CD8-positive, alpha-beta memory T cell (primary cell): ENCODE measurements at regions not wholly inside any gene's neighbourhood (a gene's known extent, or its start where the extent isn't known, plus 50 kb on each side); places are given as distances from the start of the nearest gene placed in this dataset.
"Not testable (repeated sequence)": the region's sequence is repeated elsewhere in the genome, so short reads cannot be mapped to it uniquely, and the experiment has no call there.

Experiments used
- CTCF ChIA-PET: fragments of 350-600 bp; sonication (Branson Sonifier 250); formaldehyde crosslinking; loops from one replicate; lab custom pipeline; 2021; ENCODE audit warnings: antibody characterized with exemption; lab: Charles Lee
- POLR2A ChIA-PET: fragments of 350-600 bp; sonication (Branson Sonifier 250); formaldehyde crosslinking; loops from one replicate; lab custom pipeline; 2021; ENCODE audit warnings: antibody characterized with exemption; lab: Charles Lee
- DNase-seq, 5 donors: peaks; one replicate each; pipeline versions ENCODE4 v3.0.0 to v3.0.0-alpha.2; 2020 to 2022; ENCODE audit warnings: mixed read lengths in 1 of 5
- H3K27ac ChIP-seq: one replicate; pipeline ENCODE4 v1.7.0; 2013; ENCODE audit warnings: low read depth, mild to moderate bottlenecking, low read length, moderate library complexity
- H3K27me3 ChIP-seq: 2 replicates; pipeline ENCODE4 v1.7.0; 2013; ENCODE audit warnings: low read length, mild to moderate bottlenecking; ENCODE audit not compliant: insufficient read depth, poor library complexity, severe bottlenecking
- H3K36me3 ChIP-seq: 2 replicates; pipeline ENCODE4 v1.7.0; 2013; ENCODE audit warnings: mild to moderate bottlenecking, low read length, moderate library complexity; ENCODE audit not compliant: insufficient read depth
- H3K4me1 ChIP-seq: 2 replicates; pipeline ENCODE4 v1.7.0; 2013; ENCODE audit warnings: mild to moderate bottlenecking, low read length, moderate library complexity; ENCODE audit not compliant: insufficient read depth
- H3K4me3 ChIP-seq: 2 replicates; pipeline ENCODE4 v1.7.0; 2013; ENCODE audit warnings: mild to moderate bottlenecking, low read length
- H3K9me3 ChIP-seq: 2 replicates; pipeline ENCODE4 v1.7.0; 2013; ENCODE audit warnings: mild to moderate bottlenecking, low read length
- H3K27ac Mint-ChIP-seq, 8 donors: one replicate each; pipeline ENCODE4 v1.8.0; 2020 to 2021; ENCODE audit warnings: mixed read lengths in 8 of 8, mild to moderate bottlenecking in 6 of 8, inconsistent platforms in 3 of 8, moderate library complexity in 3 of 8
- H3K27me3 Mint-ChIP-seq, 2 donors: one replicate each; pipeline ENCODE4 v1.8.0; 2020 to 2021; ENCODE audit warnings: mixed read lengths in 2 of 2, mild to moderate bottlenecking in 1 of 2, moderate library complexity in 1 of 2
- H3K36me3 Mint-ChIP-seq, 3 donors: one replicate each; pipeline ENCODE4 v1.8.0; 2020 to 2021; ENCODE audit warnings: mixed read lengths in 3 of 3, inconsistent platforms in 1 of 3, mild to moderate bottlenecking in 1 of 3
- H3K4me1 Mint-ChIP-seq, 3 donors: one replicate each; pipeline ENCODE4 v1.8.0; 2020 to 2021; ENCODE audit warnings: mixed read lengths in 3 of 3, inconsistent platforms in 1 of 3, mild to moderate bottlenecking in 1 of 3
- H3K4me3 Mint-ChIP-seq, 7 donors: one replicate each; pipeline ENCODE4 v1.8.0; 2020 to 2021; ENCODE audit warnings: mixed read lengths in 7 of 7, mild to moderate bottlenecking in 6 of 7, moderate library complexity in 4 of 7, inconsistent platforms in 2 of 7
- H3K9me3 Mint-ChIP-seq, 5 donors: one replicate each; pipeline ENCODE4 v1.8.0; 2020 to 2022; ENCODE audit warnings: mixed read lengths in 5 of 5, mild to moderate bottlenecking in 3 of 5, moderate library complexity in 2 of 5, inconsistent platforms in 1 of 5

- H3K4me1 Mint-ChIP-seq, result no peaks in the 10 kb centered on the region
- peaks cover 13 to 33% (median 19%) of the 10 kb centered on the region in 5 donors for H3K9me3 Mint-ChIP-seq
- H3K27ac Mint-ChIP-seq, result no peak overlapping the region
- H3K36me3 ChIP-seq, result no peaks in the 10 kb centered on the region
- H3K27ac ChIP-seq, result no peak overlapping the region
- POLR2A ChIA-PET, result no interaction called here
- DNase-seq, result no peak
- H3K27me3 ChIP-seq, result no peaks in the 10 kb centered on the region
- H3K9me3 ChIP-seq, result no peaks in the 10 kb centered on the region
- H3K4me3 Mint-ChIP-seq, result no peak overlapping the region
- H3K4me1 ChIP-seq, result no peaks in the 10 kb centered on the region
- CTCF ChIA-PET, result no interaction called here
- no peak overlapping the region for H3K4me3 ChIP-seq
- H3K27me3 Mint-ChIP-seq, result no peaks in the 10 kb centered on the region
- no peaks in the 10 kb centered on the region for H3K36me3 Mint-ChIP-seq
These were observed 426.6 kb upstream of the CHRM2 start for GRCh38 chr7:136441835-136442234.

GRCh38 chr7:136431736-136432135, 436.7 kb upstream of the CHRM2 start:
- H3K4me1 Mint-ChIP-seq, H3K4me1 ChIP-seq, H3K27me3 ChIP-seq, H3K27me3 Mint-ChIP-seq, CTCF ChIA-PET, H3K4me3 Mint-ChIP-seq, H3K27ac ChIP-seq, H3K36me3 Mint-ChIP-seq, DNase-seq, H3K4me3 ChIP-seq, POLR2A ChIA-PET, H3K27ac Mint-ChIP-seq, H3K9me3 ChIP-seq, H3K36me3 ChIP-seq: not testable (repeated sequence)
- H3K9me3 Mint-ChIP-seq, result peaks cover 10 to 21% (median 13%) of the 10 kb centered on the region in 5 donors

- Histone ChIP-seq H3K27me3 (no peaks in the 10 kb centered on the region), H3K4me1 (no peaks in the 10 kb centered on the region), H3K4me3 (no peak overlapping the region), H3K27ac (no peak overlapping the region), H3K36me3 (no peaks in the 10 kb centered on the region), H3K9me3 (no peaks in the 10 kb centered on the region)
- no peaks in the 10 kb centered on the region for H3K27me3 Mint-ChIP-seq
- no peak for DNase-seq
- H3K27ac Mint-ChIP-seq, result no peak overlapping the region
- POLR2A ChIA-PET, result no interaction called here
- no peak overlapping the region for H3K4me3 Mint-ChIP-seq
- no peaks in the 10 kb centered on the region for H3K4me1 Mint-ChIP-seq
- H3K9me3 Mint-ChIP-seq, result peaks cover 11 to 22% (median 15%) of the 10 kb centered on the region in 5 donors
- CTCF ChIA-PET, result no interaction called here
- H3K36me3 Mint-ChIP-seq, result peaks cover 0 to 4% (median 0%) of the 10 kb centered on the region in 3 donors
These were observed 444.4 kb upstream of the CHRM2 start for GRCh38 chr7:136424058-136424457.

- H3K27me3 ChIP-seq, H3K36me3 Mint-ChIP-seq, H3K4me3 ChIP-seq, H3K4me1 Mint-ChIP-seq, H3K27me3 Mint-ChIP-seq, DNase-seq, H3K36me3 ChIP-seq, H3K9me3 ChIP-seq, H3K27ac Mint-ChIP-seq, H3K4me1 ChIP-seq, CTCF ChIA-PET, POLR2A ChIA-PET, H3K27ac ChIP-seq, H3K4me3 Mint-ChIP-seq: not testable (repeated sequence)
- peaks cover 6 to 15% (median 9%) of the 10 kb centered on the region in 5 donors for H3K9me3 Mint-ChIP-seq
These were observed 442.6 kb upstream of the MTPN start for GRCh38 chr7:136419740-136420139.

GRCh38 chr7:136412952-136413351, 435.8 kb upstream of the MTPN start:
- Histone ChIP-seq H3K4me1 (no peaks in the 10 kb centered on the region), H3K27ac (no peak overlapping the region), H3K9me3 (no peaks in the 10 kb centered on the region), H3K4me3 (no peak overlapping the region), H3K27me3 (no peaks in the 10 kb centered on the region), H3K36me3 (no peaks in the 10 kb centered on the region)
- DNase-seq, result no peak
- H3K4me1 Mint-ChIP-seq, result no peaks in the 10 kb centered on the region
- no peak overlapping the region for H3K27ac Mint-ChIP-seq
- no peak overlapping the region for H3K4me3 Mint-ChIP-seq
- no peaks in the 10 kb centered on the region for H3K36me3 Mint-ChIP-seq
- CTCF ChIA-PET, result no interaction called here
- no peaks in the 10 kb centered on the region for H3K27me3 Mint-ChIP-seq
- POLR2A ChIA-PET, result no interaction called here
- H3K9me3 Mint-ChIP-seq, result peaks cover 0 to 5% (median 2%) of the 10 kb centered on the region in 5 donors

GRCh38 chr7:136405931-136406777, 429.0 kb upstream of the MTPN start:
- Mint-ChIP-seq H3K36me3 (no peaks in the 10 kb centered on the region), H3K4me3 (no peak overlapping the region), H3K27ac (no peak overlapping the region), H3K27me3 (no peaks in the 10 kb centered on the region), H3K9me3 (no peaks in the 10 kb centered on the region), H3K4me1 (peaks cover 4 to 13% (median 7%) of the 10 kb centered on the region in 3 donors)
- H3K4me3 ChIP-seq, result no peak overlapping the region
- no peaks in the 10 kb centered on the region for H3K9me3 ChIP-seq
- DNase-seq, result no peak
- H3K4me1 ChIP-seq, result no peaks in the 10 kb centered on the region
- no peak overlapping the region for H3K27ac ChIP-seq
- no peaks in the 10 kb centered on the region for H3K36me3 ChIP-seq
- no peaks in the 10 kb centered on the region for H3K27me3 ChIP-seq
- ChIA-PET CTCF (no interaction called here), POLR2A (no interaction called here)

GRCh38 chr7:136403591-136403990, 426.4 kb upstream of the MTPN start:
- Histone ChIP-seq H3K4me3 (no peak overlapping the region), H3K27me3 (no peaks in the 10 kb centered on the region), H3K36me3 (no peaks in the 10 kb centered on the region), H3K27ac (no peak overlapping the region), H3K4me1 (no peaks in the 10 kb centered on the region), H3K9me3 (no peaks in the 10 kb centered on the region)
- ChIA-PET POLR2A (no interaction called here), CTCF (no interaction called here)
- H3K4me3 Mint-ChIP-seq, result no peak overlapping the region
- no peaks in the 10 kb centered on the region for H3K36me3 Mint-ChIP-seq
- no peak for DNase-seq
- H3K27ac Mint-ChIP-seq, result no peak overlapping the region
- peaks cover 4 to 13% (median 7%) of the 10 kb centered on the region in 3 donors for H3K4me1 Mint-ChIP-seq
- H3K9me3 Mint-ChIP-seq, result no peaks in the 10 kb centered on the region
- no peaks in the 10 kb centered on the region for H3K27me3 Mint-ChIP-seq

GRCh38 chr7:136400877-136401276, 423.7 kb upstream of the MTPN start:
- Mint-ChIP-seq H3K4me3 (no peak overlapping the region), H3K27ac (no peak overlapping the region), H3K27me3 (no peaks in the 10 kb centered on the region), H3K9me3 (no peaks in the 10 kb centered on the region), H3K4me1 (peaks cover 0 to 5% (median 2%) of the 10 kb centered on the region in 3 donors), H3K36me3 (no peaks in the 10 kb centered on the region)
- H3K36me3 ChIP-seq, result no peaks in the 10 kb centered on the region
- H3K27ac ChIP-seq, result no peak overlapping the region
- no peaks in the 10 kb centered on the region for H3K27me3 ChIP-seq
- DNase-seq, result no peak
- H3K9me3 ChIP-seq, result no peaks in the 10 kb centered on the region
- CTCF ChIA-PET, result no interaction called here
- H3K4me3 ChIP-seq, result no peak overlapping the region
- POLR2A ChIA-PET, result no interaction called here
- H3K4me1 ChIP-seq, result no peaks in the 10 kb centered on the region
